Stomach (tissue), 4 donors: ENCODE measurements at regions not wholly inside any gene's neighbourhood (a gene's known extent, or its start where the extent isn't known, plus 50 kb on each side); places are given as distances from the start of the nearest gene placed in this dataset.

ENCODE experiments used
- EP300 ChIP-seq: sonication (generic); formaldehyde crosslinking; IDR thresholded peaks from one replicate; pipeline ENCODE4 v1.6.1; 2017; ENCODE audit warnings: antibody characterized with exemption
- POLR2A ChIP-seq, 4 donors: fragments of 450-650 bp; IDR thresholded peaks; one replicate each; pipeline ENCODE4 v1.6.1; 2016; ENCODE audit warnings: antibody characterized with exemption in 4 of 4, control low read depth in 2 of 4, mild to moderate bottlenecking in 1 of 4, moderate library complexity in 1 of 4
- POLR2AphosphoS5 ChIP-seq, 3 donors: sonication (generic); formaldehyde crosslinking; IDR thresholded peaks; one replicate each; pipeline ENCODE4 v1.6.1; 2016; ENCODE audit warnings: antibody characterized with exemption in 3 of 3
- TF ChIP-seq, protein P1 (sequence below), 7 experiments: fragments of 450-650 bp in 4 of 7; fragments of 200-600 bp in 3 of 7; sonication (generic) in 3 of 7; IDR thresholded peaks; one replicate each; pipeline ENCODE4 v1.5.1; 2016 to 2019; ENCODE audit warnings: antibody characterized with exemption in 7 of 7, control low read depth in 2 of 7, mild to moderate bottlenecking in 1 of 7

DNA sequence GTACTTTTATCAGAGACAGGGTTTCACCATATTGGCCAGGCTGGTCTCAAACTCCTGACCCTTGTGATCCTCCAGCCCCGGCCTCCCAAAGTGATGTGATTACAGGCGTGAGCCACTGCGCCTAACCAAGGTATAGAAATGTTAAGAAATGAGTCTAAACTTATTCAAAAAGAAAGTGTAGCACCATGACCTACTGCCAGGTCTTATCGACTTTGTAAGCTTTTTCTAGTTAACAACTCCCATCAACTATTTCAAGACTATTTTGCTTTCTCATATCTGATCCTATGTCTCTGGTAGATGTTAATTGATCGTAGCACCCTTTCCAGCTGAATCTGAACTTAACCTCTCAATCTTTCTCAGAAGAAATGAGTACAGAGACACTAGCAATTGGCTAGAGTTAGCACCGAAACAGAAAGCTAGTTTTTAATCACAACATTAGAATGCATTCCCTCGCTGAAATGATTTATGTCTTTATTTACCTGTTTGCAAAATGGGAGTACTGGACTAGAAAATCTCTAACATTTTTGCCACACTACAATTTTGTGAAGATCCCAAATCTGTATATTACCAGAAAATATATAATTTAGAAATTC lies 114.0 kb upstream of the HGF start:
- TF ChIP-seq, protein P1, sequence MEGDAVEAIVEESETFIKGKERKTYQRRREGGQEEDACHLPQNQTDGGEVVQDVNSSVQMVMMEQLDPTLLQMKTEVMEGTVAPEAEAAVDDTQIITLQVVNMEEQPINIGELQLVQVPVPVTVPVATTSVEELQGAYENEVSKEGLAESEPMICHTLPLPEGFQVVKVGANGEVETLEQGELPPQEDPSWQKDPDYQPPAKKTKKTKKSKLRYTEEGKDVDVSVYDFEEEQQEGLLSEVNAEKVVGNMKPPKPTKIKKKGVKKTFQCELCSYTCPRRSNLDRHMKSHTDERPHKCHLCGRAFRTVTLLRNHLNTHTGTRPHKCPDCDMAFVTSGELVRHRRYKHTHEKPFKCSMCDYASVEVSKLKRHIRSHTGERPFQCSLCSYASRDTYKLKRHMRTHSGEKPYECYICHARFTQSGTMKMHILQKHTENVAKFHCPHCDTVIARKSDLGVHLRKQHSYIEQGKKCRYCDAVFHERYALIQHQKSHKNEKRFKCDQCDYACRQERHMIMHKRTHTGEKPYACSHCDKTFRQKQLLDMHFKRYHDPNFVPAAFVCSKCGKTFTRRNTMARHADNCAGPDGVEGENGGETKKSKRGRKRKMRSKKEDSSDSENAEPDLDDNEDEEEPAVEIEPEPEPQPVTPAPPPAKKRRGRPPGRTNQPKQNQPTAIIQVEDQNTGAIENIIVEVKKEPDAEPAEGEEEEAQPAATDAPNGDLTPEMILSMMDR (IDR thresholded peaks at IDR 0.05) = no peak
- TF ChIP-seq POLR2A (IDR thresholded peaks at IDR 0.05) (no peak), EP300 (no peak), POLR2AphosphoS5 (IDR thresholded peaks at IDR 0.05) (no peak)
